ENCODE measurements at regions not wholly inside any gene's neighbourhood (a gene's known extent, or its start where the extent isn't known, plus 50 kb on each side); places are given as distances from the start of the nearest gene placed in this dataset.

DNA sequence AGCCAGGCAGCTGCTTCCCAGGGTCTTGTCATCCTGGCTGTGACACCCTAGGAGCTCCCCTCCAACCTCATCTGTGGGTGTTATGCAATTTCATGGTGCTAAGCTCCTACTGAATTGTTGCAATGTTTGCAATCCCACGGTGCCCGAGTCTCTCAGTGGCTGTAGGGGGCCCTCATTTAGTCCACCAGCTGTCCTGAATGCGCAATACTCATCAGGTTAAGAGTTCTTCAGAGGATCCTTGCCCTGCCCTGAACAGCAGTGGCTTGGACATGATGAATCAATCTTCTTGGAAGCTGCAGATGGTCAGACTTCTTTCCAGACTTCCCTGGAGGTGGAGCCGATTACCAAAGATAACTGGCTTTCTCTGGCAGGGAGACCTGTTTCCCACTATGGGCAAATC is 584.1 kb downstream of the CCDC171 start:
- no peak for TF ChIP-seq FOXJ3 (CRISPR knock-in tag; IDR thresholded peaks at IDR 0.05)
- TF ChIP-seq, protein P1, sequence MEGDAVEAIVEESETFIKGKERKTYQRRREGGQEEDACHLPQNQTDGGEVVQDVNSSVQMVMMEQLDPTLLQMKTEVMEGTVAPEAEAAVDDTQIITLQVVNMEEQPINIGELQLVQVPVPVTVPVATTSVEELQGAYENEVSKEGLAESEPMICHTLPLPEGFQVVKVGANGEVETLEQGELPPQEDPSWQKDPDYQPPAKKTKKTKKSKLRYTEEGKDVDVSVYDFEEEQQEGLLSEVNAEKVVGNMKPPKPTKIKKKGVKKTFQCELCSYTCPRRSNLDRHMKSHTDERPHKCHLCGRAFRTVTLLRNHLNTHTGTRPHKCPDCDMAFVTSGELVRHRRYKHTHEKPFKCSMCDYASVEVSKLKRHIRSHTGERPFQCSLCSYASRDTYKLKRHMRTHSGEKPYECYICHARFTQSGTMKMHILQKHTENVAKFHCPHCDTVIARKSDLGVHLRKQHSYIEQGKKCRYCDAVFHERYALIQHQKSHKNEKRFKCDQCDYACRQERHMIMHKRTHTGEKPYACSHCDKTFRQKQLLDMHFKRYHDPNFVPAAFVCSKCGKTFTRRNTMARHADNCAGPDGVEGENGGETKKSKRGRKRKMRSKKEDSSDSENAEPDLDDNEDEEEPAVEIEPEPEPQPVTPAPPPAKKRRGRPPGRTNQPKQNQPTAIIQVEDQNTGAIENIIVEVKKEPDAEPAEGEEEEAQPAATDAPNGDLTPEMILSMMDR (IDR thresholded peaks at IDR 0.05) = no peak
- TF ChIP-seq RFX5 (IDR thresholded peaks at IDR 0.05; ENCODE audit: low read length) = no peak
- TF ChIP-seq EP300 (IDR thresholded peaks at IDR 0.05; ENCODE audit: borderline replicate concordance in 1 of 2, low read depth in 1 of 2, low read length in 1 of 2) = no peak
- no peak for TF ChIP-seq NFIC (IDR thresholded peaks at IDR 0.05; ENCODE audit: borderline replicate concordance)
- no peak for TF ChIP-seq SMC3 (IDR thresholded peaks at IDR 0.05; ENCODE audit: low read depth, low read length)
- TF ChIP-seq RAD21 (IDR thresholded peaks at IDR 0.05; ENCODE audit: low read length) = no peak
- TF ChIP-seq SIN3A (IDR thresholded peaks at IDR 0.05; ENCODE audit: borderline replicate concordance, low read depth, low read length) = no peak

All from SK-N-SH (cell line).